NAMALWA (cell line): ENCODE measurements at regions not wholly inside any gene's neighbourhood (a gene's known extent, or its start where the extent isn't known, plus 50 kb on each side); places are given as distances from the start of the nearest gene placed in this dataset.
"Not testable (repeated sequence)": the region's sequence is repeated elsewhere in the genome, so short reads cannot be mapped to it uniquely, and the experiment has no call there.

ENCODE experiments used
- DNase-seq: peaks from one replicate; pipeline ENCODE4 v3.0.0-alpha.2; 2015; ENCODE audit warnings: low spot score

- no peak for DNase-seq
These were observed 148.7 kb upstream of the CLEC14A start for GRCh38 chr14:38404616-38405015.

- DNase-seq = no peak
These were observed 148.2 kb upstream of the CLEC14A start for GRCh38 chr14:38404100-38404541.

GRCh38 chr14:38400751-38401150 is 144.9 kb upstream of the CLEC14A start:
- no peak for DNase-seq

- DNase-seq = no peak
These were observed 143.8 kb upstream of the CLEC14A start for GRCh38 chr14:38399652-38400051.

GRCh38 chr14:38394767-38395166 is 138.9 kb upstream of the CLEC14A start:
- no peak for DNase-seq

GRCh38 chr14:38394064-38394463 is 138.2 kb upstream of the CLEC14A start:
- DNase-seq = no peak

- no peak for DNase-seq
These were observed 135.4 kb upstream of the CLEC14A start for GRCh38 chr14:38391334-38391733.

- DNase-seq = no peak
These were observed 133.8 kb upstream of the CLEC14A start for GRCh38 chr14:38389681-38390080.

- no peak for DNase-seq
These were observed 131.9 kb upstream of the CLEC14A start for GRCh38 chr14:38387821-38388220.

- no peak for DNase-seq
These were observed 129.9 kb upstream of the CLEC14A start for GRCh38 chr14:38385836-38386235.

GRCh38 chr14:38385343-38385742 is 129.4 kb upstream of the CLEC14A start:
- DNase-seq = no peak

- DNase-seq = no peak
These were observed 128.8 kb upstream of the CLEC14A start for GRCh38 chr14:38384741-38385140.

- no peak for DNase-seq
These were observed 112.0 kb upstream of the CLEC14A start for GRCh38 chr14:38367922-38368321.

GRCh38 chr14:38366374-38366773 is 110.5 kb upstream of the CLEC14A start:
- DNase-seq = no peak

- DNase-seq = no peak
These were observed 107.3 kb upstream of the CLEC14A start for GRCh38 chr14:38363217-38363616.

GRCh38 chr14:38357557-38357956 is 101.7 kb upstream of the CLEC14A start:
- no peak for DNase-seq

GRCh38 chr14:38355473-38355872 is 99.6 kb upstream of the CLEC14A start:
- not testable (repeated sequence) for DNase-seq

GRCh38 chr14:38350102-38350501 is 94.2 kb upstream of the CLEC14A start:
- DNase-seq = no peak

GRCh38 chr14:38342803-38343202 is 86.9 kb upstream of the CLEC14A start:
- no peak for DNase-seq

- DNase-seq = no peak
These were observed 83.8 kb upstream of the CLEC14A start for GRCh38 chr14:38339696-38340095.

- DNase-seq = no peak
These were observed 80.4 kb upstream of the CLEC14A start for GRCh38 chr14:38336298-38336697.

- DNase-seq = no peak
These were observed 74.4 kb upstream of the CLEC14A start for GRCh38 chr14:38330275-38330674.

- no peak for DNase-seq
These were observed 73.4 kb upstream of the CLEC14A start for GRCh38 chr14:38329246-38329645.

GRCh38 chr14:38316922-38317321 is 61.0 kb upstream of the CLEC14A start:
- no peak for DNase-seq

- no peak for DNase-seq
These were observed 55.8 kb upstream of the CLEC14A start for GRCh38 chr14:38311655-38312054.
